Erythroblast (primary cell): ENCODE measurements at regions not wholly inside any gene's neighbourhood (a gene's known extent, or its start where the extent isn't known, plus 50 kb on each side); places are given as distances from the start of the nearest gene placed in this dataset.

ENCODE experiments used
- GATA1 ChIP-seq: IDR thresholded peaks from 2 replicates; pipeline ENCODE4 v1.6.1; 2011; ENCODE audit warnings: low read depth, mild to moderate bottlenecking, control low read depth, low read length, moderate library complexity
- POLR2A ChIP-seq: IDR thresholded peaks from 2 replicates; pipeline ENCODE4 v1.6.1; 2011; ENCODE audit warnings: mild to moderate bottlenecking, low read length

GRCh38 chr13:55432814-55433213, 1707.9 kb upstream of the PRR20A start:
- no peak for TF ChIP-seq POLR2A
- no peak for TF ChIP-seq GATA1
